Activated CD4-positive, alpha-beta T cell treated with anti-CD3 and anti-CD28 coated beads, Interleukin-2, amount 50 U/mL, for 48 hours (primary cell): ENCODE measurements at regions not wholly inside any gene's neighbourhood (a gene's known extent, or its start where the extent isn't known, plus 50 kb on each side); places are given as distances from the start of the nearest gene placed in this dataset.
"Not testable (repeated sequence)": the region's sequence is repeated elsewhere in the genome, so short reads cannot be mapped to it uniquely, and the experiment has no call there.

ENCODE experiments used
- DNase-seq, 2 experiments: peaks; one replicate each; pipeline ENCODE4 v3.0.0-alpha.2; 2020

DNA sequence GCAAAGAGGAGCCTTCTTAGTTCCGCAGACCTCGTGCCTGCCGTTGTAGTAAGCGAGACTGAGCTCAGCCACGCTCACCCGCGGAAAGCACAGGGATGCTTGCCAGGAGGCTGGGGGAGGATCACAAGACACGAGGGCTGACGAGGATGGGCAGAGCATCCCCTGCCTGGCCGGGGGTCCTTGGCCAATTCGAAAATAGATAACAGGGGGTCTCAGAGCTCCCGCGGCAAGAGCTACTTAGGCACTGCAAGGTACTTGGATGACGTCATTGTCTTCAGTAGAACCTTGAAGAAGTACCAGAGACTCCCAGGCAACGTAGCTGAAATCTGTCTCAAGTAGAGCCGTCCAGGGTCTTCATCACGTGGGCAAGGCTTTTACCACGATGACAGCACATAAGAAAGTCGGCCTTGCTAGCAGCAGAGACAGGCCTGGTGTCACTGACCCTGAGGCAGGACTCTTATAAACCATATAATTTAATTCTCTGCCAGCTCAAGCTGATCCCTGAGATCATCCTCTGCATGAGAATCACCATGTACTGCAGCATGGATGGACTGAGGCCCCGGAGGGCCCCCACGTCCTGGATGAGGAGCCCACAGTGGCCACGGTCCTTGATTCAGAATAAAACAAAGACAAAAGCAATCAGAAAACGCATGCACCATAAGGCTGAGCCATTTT lies 81.9 kb downstream of the TMEM18 start:
- no peak for DNase-seq

DNA sequence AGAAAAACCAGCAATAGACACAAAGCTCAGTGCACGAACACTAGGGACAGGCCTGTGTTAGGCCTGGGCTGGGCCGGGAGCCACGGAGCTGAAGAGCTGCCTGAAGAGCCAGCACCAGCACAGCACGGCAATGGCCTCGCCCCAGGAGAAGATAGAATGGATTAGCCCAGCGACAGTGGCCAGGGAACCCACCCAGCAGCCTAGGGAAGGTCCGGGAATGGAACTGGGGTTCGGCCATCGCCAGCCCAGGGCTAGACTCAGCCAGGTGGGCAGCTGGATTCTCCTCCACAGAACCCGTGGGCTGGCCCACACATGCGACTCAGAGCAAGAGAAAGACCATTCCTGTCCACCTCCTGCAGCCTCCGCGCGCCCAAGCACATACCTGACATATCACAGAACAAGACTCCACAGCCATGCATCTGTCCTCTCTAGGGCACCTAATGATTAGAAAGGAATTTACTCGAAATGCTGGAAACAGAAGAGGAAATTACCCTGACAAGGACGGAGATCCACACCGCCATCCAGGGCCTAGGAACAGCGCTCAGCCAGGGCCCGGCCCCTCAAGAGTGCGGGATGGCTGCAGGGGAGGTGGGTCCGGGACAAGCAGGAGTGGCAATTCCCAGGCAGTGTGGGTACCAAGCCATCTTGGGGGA lies 82.8 kb downstream of the TMEM18 start:
- no peak for DNase-seq

DNA sequence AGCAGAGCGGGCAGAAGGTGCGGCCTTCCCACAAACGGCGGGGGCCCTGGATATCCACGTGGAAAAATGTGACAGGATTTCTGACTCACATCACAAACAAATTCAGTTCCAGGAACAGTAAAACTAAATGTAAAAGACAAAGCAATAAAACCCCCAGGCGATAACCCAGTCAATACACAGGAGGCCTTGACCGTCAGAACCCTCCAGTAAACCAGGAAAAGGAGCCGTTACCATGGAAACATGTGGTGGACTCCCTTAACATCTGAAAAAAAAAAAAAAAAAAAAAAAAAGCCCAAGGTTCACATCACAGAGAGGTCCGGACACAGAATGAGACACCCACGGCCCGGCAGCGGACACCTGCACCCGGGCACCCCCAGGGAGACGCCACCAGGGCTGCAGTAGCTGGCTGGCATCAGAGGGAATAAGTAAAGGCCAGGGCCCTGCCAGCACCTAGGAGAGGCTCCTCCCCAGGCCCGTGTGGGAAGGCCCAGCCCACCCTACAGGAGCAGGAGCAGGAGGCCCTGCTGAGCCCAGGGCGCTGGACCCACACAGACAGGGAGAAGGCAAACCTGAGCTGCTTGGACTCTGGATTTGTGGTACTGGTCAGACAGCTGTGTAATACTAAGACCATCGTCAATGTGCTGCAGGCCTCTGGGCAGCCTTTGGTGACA lies 83.7 kb downstream of the TMEM18 start:
- DNase-seq, result no peak

DNA sequence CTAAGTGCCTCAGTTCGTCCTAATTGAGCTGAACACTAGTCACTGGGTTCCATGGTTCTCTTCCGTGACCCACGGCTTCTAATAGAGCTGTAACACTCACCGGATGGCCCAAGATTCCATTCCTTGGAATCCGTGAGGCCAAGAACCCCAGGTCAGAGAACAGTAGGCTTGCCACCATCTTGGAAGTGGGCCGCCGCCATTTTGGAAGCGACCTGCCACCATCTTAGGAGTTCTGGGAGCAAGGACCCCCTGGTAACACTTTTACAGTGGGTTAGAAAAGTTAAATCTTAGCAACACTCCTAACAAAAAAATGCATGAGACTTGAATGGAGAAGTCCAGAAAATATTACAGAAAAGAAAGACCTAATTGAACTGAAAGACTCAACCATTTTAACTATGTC lies 84.5 kb downstream of the TMEM18 start:
- DNase-seq, result no peak

DNA sequence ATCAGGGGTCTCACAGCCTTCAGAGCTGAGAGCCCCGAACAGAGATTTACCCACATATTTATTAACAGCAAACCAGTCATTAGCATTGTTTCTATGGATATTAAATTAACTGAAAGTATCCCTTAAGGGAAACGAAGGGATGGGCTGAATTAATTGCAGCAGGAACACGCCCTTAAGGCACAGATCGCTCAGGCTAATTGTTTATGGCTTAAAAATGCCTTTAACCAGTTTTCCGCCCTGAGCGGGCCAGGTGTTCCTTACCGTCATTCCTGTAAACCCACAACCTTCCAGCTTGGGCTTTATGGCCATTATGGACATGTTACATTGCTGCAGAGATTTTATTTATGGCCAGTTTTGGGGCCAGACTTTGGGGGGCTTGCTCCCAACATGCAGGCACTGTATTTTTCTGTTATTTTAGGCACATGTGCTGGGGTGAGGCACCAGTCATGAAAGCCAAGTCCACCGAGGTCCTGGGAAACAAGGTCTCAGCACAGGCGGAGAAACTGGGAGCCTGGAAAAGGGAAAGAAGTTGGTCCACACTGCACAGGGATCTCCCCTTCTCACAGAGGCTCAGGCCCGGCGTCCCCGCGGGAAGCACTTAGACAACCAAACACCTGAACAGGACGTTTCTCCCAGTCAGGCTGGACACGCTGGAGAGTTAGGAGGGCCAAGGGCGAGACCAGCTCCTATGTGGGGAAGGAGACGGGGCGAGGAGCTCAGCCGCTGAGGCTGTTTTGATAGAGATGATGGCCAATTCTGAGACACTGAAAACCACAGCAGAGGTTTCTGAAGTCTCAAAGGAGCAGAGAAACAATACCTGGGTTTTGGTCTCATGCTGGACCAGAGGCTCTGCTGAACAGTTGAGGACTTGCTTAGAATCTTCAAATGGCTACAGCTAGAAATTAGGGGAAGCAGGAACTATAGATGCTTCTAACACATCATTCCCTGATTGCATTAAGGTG lies 86.7 kb downstream of the TMEM18 start:
- DNase-seq, result no peak

DNA sequence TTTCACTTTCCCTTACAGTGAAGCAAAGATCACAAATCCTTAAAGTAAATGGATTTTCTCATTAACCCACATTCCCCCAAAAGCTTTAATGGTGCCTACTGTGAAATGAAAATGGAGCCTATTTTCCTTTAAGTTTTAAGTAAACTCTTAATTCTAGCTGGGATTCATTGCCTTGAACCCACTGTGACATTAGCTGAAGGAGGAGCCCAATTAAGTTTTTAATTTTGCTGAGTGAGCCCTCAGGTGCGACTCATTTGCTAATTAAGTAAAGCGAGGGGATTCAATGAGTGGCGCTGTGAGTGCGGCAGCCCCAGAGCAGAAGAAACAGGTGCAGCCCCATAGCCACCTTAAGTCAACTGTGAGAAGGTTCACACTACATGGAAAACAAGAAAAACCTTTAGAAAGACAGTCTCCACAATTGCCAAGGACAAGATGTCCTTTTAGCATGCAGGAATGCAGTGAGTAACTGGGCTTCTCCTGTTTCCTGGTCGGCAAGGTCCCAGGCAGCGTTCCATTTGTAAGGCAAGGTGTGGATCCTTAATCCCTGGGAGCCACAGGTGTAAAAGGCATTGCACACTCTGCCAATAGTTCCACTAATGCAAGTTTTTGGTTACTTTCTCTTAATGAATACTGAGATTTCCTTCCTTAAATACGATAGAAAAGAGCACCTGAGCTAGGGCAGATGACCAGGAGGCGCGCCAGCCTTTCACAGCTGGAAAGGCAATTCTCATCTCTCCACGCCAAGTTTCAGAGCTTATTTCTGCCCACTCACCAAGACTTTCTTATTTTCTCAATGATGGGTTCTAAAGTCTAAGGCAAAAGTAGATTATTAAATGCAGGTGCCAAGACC lies 87.7 kb downstream of the TMEM18 start:
- DNase-seq, result no peak

DNA sequence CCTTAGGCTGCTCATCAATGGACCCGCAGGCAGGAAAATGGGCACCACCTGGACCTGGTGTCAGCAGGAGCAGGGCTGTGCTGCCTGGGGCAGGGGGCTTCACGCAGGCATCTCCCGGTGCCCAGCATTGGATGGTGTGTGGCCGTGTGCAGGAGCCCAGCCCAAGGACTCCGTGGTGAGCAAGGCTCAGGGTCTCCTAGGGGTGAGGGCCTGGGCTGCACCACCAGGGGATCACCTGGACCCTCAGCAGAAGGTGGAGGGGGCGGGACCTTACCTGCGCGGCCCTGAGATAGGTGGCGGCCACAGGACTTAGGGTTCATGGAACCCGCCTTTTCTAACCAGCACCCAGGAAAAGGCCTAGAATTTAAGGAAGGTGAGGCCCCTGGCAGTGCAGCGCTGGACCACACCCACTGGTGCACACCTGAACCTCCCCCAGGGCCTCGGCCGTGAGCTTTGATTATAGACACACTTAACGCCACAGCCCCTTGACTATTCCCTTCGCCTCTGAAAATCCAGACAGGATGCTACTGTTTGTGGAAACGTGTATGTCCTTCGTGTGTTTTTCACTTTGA lies 89.0 kb downstream of the TMEM18 start:
- no peak for DNase-seq

DNA sequence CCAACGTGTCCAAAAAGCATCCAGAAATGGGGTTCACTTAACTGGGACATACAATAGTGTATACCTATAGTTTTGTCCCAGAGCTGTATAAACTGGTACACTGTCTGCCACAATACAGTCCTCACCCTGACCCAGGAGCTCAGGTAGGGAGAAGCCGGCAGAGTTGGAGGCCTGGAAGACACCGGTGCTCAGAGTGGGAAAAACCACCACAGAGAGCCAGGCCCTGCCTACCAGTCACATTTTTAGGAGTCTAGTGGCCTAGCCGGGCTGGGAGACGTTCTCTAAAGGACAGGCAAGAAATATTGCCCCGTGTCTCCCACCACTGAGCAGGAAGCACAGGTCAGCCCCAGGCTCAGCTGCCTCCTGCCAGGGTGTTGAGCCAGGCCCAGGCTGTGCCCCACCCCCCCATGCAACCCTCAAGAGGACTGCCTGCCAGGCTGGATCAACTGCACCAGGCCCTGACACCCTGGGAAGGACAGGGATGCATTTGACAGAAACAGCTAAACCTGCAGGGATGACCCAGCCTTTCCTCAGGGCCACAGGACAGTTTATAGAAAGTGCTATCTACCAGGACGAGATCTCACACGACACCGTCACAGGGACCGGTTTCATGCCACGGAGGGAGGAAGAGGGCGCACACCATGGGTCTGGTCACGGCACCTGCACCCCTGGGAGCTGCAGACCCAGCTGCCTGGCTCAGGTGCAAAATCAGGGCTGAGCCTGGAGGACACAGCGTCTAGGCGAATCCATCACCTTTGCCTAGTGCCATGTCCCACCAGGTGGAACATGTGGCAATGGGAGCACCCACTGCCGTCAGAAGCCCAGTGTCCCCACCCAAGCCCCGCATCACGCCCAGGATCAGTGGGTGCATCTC lies 89.9 kb downstream of the TMEM18 start:
- DNase-seq, result no peak

DNA sequence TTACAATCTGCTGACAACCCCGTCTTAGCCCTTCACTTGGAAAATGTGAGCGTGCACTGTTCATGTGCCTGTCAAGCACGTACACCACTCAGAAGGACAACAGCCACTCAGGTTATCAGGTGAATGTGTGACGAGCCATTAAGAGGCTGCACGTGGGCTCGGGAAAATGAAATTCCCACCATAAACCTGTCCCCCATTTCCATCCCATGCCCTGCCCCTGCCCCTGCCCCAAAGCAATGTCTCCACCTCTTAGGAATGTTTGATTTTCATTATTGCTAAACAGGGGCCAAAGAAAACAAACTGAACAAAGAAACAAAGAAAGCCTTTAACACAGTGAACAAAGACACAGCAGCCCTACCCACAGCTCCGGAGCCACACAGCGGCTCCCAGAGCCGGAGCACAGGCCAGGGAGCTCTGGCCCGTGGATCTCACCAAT lies 90.5 kb downstream of the TMEM18 start:
- no peak for DNase-seq

DNA sequence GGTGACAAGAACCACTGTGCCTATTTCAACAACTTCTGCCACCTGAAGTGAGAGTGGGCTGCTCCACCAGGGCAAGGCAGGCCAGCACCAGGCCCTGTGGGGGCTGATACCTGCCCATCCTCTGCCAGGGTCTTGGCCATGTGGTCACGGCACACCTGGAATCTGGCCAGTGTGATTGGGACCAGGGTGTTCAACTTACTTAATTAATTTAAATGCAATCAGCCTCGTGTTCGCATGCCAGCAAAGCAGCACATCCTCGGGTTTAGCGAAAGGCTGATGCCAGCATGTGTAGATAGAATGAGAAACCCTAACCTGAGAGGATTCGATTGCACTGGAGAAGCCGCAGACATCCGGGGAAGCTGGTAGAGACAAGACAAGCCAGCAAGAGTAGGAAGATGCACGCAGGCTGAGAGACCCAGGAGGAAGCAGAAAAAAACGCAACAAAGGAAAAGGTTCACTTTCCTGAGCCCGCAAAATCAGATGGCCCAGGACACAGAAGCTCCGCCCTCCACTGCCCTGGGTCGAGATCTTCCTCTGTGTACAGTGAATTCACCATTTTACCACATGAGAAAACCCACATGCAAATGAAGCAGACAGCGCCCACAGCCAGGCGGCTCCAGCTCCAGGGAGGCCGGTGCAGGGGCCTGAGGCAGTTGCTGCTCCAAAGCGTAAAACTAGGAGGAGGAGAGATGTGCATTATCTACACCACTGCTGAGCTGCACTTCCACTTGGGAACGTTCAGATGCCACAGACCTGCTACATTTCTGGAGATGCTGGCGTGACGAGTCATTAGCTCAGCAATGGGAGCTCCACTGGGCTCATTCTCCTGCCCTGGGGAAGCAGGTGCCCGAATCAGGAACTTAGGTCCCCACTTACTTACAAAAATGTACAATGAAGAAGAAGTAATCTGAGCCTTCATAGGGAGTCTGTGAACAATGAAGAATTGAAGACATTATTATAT lies 92.1 kb downstream of the TMEM18 start:
- peak; percentile 49 to 62 for DNase-seq

DNA sequence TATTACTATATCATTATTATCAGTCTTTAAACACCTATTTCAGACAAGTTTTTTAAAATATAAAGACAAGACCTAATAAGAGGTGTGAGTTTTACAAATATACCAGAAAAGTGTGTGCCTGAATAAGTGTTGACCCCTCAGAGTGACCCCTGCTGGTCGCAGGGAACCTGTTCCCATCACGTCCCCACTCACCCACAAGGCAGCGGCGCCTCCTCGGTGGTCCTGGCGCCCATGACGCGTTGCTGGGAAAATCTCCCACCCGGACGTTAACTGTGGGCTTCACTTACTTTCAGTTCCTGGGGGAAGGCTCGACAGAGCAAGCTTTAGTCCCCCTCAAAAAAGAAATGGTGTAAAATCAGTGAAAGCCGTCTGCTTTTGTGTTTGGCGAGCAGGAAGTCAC lies 93.5 kb downstream of the TMEM18 start:
- DNase-seq, result no peak

DNA sequence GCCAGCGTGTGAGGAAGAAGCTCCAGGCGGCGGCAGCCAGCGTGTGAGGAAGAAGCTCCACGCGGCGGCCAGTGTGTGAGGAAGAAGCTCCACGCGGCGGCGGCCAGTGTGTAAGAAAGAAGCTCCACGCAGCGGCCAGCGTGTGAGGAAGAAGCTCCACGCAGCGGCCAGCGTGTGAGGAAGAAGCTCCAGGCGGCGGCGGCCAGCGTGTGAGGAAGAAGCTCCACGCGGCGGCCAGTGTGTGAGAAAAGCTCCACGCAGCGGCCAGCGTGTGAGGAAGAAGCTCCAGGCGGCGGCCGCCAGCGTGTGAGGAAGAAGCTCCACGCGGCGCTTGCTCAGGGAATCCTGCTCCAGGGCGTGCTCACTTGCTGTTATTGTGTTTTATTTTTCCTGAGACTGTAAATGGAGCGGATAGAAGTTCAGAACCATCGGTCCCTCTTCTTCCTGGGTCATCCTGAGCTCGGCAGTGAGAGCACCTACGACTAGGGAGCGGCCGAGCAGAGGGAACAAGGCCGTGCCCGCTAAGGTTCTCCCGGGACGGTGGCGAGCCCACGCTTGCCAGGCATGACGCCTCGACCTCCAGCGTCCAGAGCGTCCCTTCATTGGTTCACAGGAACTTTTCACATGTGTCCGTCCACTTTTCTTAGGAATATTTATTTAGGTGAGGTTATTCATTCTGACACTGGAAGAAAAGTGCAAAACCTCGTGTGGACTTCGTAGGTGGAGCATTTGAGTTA lies 94.2 kb downstream of the TMEM18 start:
- DNase-seq, result no peak

DNA sequence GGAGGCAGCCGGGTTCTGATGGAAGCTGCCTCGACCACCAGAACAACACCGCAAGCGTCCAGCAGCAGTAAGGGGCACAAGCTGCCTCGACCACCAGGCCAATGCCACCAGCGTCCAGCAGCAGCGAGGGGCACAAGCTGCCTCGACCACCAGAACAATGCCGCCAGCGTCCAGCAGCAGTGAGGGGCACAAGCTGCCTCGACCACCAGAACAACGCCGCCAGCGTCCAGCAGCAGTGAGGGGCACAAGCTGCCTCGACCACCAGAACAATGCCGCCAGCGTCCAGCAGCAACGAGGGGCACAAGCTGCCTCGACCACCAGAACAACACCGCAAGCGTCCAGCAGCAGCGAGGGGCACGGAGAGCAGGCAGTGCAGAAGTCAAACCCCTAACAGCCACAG lies 94.9 kb downstream of the TMEM18 start:
- not testable (repeated sequence) for DNase-seq

DNA sequence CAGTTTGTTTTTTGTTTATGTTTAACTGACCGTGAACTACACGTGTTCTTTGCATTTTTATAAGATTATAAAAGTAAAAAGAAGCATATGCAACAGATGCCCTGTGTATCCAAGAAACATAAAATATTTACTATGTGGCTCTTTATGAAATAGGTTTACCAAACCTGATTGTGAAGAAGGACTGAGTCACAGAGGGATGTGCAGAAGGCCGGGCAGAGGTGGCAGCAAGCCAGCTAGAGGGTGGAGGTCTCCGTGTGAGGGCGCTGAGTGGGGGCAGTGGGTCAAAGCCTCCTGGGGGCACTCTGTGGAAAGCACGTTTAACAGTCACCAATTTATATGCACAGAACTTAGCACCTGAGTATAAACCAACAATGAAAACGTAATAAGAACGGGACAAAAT lies 97.2 kb downstream of the TMEM18 start:
- DNase-seq, result no peak

DNA sequence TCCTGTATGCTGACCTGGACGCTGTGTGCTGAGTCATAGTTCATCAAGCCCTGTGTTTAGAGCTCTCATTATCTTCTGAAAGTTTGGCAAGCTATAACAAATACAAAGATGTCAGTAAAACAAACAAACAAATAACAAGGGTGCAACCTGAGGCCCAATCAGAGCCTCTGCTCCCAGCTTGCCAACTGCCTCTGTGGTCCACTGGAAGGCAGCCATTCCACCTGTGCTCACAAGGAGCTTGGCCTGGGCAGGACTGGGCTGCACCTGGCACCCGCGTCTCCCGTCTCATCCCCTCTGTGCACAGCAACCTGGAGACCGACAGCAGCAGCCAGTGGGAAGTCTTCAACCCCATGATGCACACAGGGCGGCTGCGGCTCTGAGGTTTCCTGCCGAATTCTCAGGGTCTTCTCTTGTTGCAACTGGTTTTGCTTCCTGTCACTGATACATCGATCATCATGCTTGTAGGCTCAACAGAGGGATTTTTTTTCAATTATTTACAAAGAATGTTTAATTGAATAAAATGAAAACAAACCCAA lies 97.8 kb downstream of the TMEM18 start:
- no peak for DNase-seq

DNA sequence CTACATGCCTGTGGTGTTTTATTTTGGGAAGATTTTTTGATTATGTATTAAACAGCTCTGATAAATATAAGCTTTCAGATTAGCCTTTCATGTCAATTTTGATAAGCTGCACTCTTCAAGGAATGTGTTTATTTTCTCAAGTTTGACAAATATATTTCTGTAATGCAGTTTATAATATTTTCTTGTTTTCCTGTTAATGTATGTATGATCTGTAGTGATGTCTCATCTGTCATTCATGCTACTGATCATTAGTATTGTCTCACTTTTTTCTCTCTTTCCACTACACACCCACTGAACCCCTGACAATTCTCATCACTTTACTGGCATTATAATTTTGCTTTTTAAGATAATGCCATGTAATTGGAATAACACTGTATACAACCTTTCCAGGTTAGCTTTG lies 100.9 kb downstream of the TMEM18 start:
- DNase-seq, result no peak

DNA sequence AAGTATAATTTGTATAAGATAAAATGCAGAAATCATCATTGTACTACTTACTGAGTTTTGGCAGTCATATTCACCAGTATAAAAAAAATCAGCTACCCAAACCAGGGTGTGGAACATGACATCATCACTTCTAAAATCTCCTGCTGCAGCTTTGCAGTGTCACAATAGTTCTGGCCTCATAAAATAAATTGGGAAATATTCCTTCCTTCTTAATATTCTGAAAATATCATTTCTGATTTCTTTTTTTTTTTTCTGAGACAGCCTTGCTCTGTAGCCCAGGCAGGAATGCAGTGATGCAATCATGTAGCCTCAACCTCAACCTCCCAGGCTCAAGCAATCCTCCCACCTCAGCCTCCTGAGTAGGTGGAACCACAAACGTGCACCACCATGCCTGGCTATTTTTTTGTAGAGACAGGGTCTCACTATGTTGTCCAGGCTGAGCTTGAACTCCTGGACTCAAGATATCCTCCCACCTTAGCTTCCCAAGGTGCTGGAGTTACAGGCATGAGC lies 101.4 kb downstream of the TMEM18 start:
- DNase-seq, result no peak

DNA sequence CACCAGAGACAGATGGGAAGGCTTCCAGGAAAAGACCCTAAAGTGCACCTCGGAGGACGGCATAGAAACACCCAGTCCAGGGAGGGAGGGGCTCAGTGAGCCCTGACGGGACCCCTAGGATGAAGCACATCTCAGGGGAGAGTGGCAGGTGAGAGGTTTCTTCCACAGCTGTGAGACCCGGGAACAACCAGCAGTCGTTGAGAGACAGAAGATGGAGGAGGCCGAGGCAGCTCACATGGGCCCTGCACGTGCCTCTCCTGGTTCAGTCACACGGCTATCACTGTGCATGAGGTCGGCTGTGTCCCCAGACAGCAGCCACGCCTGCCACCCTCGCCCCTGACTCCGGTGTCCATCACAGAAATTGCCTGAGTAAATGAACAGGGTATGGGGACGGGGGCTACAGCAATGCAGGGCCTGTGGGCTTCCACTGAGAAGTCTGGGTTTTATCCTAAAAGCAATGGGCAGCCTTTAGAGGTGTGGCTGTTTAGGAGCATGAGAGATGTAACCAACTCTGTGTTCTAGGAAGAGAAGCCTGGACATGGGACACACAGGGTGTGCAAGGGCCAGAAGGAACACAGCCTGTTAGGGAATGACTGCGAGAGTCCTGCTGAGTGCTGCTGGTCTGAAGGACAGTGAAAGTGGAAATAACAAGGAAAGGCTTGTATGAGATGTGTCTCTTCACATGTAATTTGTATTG lies 102.0 kb downstream of the TMEM18 start:
- DNase-seq, result no peak
